VCaP (cell line): ENCODE measurements at regions not wholly inside any gene's neighbourhood (a gene's known extent, or its start where the extent isn't known, plus 50 kb on each side); places are given as distances from the start of the nearest gene placed in this dataset.

Experiments used
- H3K27ac ChIP-seq: fragments of 450-650 bp; 2 replicates; pipeline ENCODE4 v1.5.1; 2017
- TF ChIP-seq, protein P1 (sequence below): fragments of 450-650 bp; conservative IDR thresholded peaks from 2 replicates; pipeline ENCODE4 v1.5.1; 2017; ENCODE audit warnings: mild to moderate bottlenecking, moderate library complexity

DNA sequence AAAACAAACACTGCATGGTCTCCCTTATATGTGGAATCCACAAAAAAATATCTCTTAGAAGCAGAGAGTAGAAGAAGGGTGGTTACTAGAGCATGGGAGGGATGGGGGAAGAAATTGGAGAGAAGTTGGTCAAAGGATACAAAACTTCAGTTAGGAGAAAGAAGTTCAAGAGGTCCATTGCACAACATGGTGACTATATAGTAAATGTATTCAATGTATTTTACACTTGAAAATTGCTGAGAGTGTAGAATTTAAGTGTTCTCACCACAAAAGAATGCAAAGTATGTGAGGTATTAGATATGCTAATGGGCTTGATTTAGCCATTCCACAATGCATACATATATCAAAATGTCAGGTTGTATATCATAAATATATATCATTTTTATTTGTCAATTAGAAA is 232.0 kb upstream of the CELF2 start:
- H3K27ac ChIP-seq, result no peak overlapping the region
- TF ChIP-seq, protein P1, sequence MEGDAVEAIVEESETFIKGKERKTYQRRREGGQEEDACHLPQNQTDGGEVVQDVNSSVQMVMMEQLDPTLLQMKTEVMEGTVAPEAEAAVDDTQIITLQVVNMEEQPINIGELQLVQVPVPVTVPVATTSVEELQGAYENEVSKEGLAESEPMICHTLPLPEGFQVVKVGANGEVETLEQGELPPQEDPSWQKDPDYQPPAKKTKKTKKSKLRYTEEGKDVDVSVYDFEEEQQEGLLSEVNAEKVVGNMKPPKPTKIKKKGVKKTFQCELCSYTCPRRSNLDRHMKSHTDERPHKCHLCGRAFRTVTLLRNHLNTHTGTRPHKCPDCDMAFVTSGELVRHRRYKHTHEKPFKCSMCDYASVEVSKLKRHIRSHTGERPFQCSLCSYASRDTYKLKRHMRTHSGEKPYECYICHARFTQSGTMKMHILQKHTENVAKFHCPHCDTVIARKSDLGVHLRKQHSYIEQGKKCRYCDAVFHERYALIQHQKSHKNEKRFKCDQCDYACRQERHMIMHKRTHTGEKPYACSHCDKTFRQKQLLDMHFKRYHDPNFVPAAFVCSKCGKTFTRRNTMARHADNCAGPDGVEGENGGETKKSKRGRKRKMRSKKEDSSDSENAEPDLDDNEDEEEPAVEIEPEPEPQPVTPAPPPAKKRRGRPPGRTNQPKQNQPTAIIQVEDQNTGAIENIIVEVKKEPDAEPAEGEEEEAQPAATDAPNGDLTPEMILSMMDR, result no peak

DNA sequence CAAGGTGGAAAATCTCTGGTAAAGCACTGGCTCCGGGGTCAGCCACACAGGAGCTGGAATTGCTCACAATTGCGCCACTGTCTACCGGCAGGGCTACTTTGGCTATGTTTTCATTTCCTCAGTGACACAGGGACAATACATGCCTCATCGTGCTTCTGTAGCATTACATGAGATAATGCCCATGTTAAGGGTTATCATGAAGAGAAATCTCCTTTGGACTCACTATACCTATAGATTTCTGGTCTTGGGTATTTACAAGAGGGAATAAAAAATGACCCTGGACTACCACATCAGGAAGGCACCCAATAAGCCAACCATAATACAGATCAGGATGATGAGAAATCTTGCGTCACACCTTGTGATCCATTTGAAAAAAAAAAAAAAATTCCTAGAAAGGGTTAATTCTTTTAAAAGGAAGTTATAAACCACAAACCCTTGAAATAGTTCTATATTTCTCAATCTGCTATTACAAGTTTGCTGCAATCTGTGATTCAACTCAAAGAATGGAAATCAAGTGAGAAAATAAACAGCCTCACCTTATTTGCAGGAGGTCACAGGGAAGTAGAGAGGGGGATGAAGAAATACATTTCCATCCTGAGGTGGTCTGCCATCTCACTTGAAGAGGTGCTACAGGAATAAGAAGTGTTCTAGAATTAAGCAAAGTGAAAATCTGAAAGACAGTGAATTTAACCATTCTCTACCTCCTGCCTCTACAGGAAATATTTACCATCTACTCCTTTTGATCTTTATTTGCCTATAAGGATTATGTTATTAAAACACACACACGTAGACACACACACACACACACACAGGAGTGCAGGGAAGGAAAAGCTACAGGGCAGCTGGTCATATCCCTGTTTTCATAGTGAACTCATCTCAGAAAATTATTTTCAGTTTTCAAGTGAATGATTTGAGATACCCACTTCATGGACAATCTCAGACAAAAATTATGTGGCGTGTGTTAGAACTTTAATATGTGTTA is 231.3 kb upstream of the CELF2 start:
- H3K27ac ChIP-seq, result no peak overlapping the region
- TF ChIP-seq, protein P1, result no peak

DNA sequence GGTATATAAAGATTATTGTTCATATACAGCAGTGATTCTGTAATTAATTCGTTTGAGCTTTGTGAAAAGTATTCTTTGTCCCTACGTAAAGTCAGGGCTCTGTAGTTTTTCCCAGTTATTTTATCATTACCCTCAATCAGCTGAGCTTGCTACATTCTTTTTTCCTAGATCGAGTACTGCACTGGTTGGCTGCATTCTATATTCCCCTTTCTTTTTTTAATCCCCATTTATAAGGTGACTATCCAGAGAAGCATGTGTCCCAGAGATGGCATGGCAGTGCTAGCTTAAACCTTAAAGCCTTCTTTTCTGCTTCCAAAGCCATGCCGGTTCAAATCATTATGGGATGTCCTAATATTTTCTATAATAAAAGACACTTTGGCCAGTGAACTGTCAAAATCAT is 230.1 kb upstream of the CELF2 start:
- TF ChIP-seq, protein P1, result no peak
- no peak overlapping the region for H3K27ac ChIP-seq

DNA sequence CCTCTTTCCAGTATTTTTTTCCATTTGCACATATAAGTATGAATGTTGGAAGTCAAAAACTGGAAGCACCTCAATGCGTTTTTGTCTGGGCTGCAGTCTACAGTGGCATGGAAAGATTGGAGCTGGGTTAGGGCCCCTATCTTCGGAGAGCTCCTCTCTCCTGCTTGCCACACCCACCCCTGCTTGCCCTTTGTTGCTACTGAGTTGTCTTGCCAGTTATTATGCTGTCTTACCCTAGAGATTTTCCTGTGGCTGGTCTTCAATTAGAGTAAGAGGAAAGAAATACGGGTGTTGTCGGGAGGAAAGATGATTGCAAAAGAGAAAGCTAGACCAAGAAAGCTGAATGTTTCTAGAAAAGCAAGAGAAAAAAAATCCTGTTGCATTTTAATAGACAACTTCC is 228.9 kb upstream of the CELF2 start:
- no peak overlapping the region for H3K27ac ChIP-seq
- TF ChIP-seq, protein P1, result no peak

DNA sequence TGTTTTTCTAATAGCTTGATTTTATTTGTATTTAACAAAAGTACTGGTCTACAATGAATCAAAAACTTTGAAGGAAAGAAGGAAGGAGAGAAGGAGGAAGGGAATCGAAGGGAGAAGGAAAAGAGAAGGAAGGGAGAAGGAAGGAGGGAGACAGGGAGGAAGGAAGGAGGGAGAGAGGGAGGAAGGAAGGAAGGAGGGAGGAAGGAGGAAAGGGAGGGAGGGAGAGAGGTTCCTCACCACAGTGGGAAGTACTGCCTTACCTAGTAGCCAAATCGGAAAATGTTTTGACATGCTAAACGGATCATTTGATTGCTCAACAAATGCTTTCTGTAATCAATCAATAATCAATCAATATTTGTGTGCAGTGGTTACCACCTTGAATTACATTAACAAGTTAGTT is 225.8 kb upstream of the CELF2 start:
- TF ChIP-seq, protein P1, result no peak
- H3K27ac ChIP-seq, result no peak overlapping the region

DNA sequence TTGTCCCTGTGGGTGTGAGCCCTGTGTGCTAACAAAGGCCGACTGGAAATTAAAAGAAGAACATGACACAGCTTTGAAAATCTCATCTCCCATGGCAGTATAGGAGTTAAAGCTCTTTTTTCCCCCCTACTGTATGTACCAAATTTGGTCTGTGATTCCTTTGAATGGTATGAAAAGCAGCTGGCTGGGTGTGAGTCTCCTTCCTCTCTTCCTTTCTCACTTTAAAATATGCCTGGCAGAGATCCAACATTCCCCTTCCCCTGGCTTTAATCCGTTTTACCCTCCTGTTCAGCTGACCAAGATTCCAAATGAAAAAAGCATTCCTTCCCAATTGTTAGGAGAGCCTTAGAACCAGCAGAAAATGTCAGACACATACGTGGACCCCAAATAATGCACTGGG is 225.0 kb upstream of the CELF2 start:
- TF ChIP-seq, protein P1, result no peak
- H3K27ac ChIP-seq, result no peak overlapping the region

DNA sequence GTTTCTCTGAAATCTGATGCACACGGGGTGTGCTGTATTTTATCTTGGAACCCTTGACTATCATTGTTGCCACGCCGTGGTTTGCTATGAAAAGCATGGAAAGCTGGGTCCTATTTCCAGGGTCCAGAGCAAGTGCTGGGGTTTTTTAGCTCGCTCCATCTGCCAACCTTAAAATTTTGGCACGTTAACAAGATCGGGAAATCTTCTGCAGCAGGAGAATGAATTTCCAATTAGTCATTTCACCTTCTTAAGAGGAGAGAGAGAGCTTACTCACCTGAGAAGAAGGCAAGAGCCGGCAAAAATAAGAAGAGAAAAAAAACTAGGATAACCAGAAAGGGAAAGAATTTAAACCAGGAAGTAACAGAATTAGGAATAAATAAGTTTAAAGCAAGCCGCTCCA is 223.6 kb upstream of the CELF2 start:
- TF ChIP-seq, protein P1, result no peak
- no peak overlapping the region for H3K27ac ChIP-seq
